HG02763 (cell line): ENCODE measurements at regions not wholly inside any gene's neighbourhood (a gene's known extent, or its start where the extent isn't known, plus 50 kb on each side); places are given as distances from the start of the nearest gene placed in this dataset.
"Not testable (repeated sequence)": the region's sequence is repeated elsewhere in the genome, so short reads cannot be mapped to it uniquely, and the experiment has no call there.

ENCODE experiments used
- ATAC-seq: cut with Tn5 transposase; IDR thresholded peaks from one replicate; pipeline ENCODE4 v1.9.1; 2021; ENCODE audit warnings: mild to moderate bottlenecking, moderate library complexity; ENCODE audit not compliant: unreplicated experiment

- ATAC-seq: no peak
Observed at GRCh38 chr7:113331155-113331898, 213.0 kb upstream of the SMIM30 start.

GRCh38 chr7:113321201-113321600 is 202.8 kb upstream of the SMIM30 start:
- no peak for ATAC-seq

GRCh38 chr7:113320419-113320818 is 202.1 kb upstream of the SMIM30 start:
- ATAC-seq: no peak

GRCh38 chr7:113314594-113314993 is 196.2 kb upstream of the SMIM30 start:
- ATAC-seq: no peak

GRCh38 chr7:113308399-113308798 is 190.0 kb upstream of the SMIM30 start:
- no peak for ATAC-seq

GRCh38 chr7:113307147-113307546 is 188.8 kb upstream of the SMIM30 start:
- no peak for ATAC-seq

GRCh38 chr7:113306302-113306701 is 187.9 kb upstream of the SMIM30 start:
- no peak for ATAC-seq

GRCh38 chr7:113304104-113304503 is 185.8 kb upstream of the SMIM30 start:
- ATAC-seq: no peak

- ATAC-seq: not testable (repeated sequence)
Observed at GRCh38 chr7:113303388-113303787, 185.0 kb upstream of the SMIM30 start.

GRCh38 chr7:113301983-113302382 is 183.6 kb upstream of the SMIM30 start:
- no peak for ATAC-seq

- ATAC-seq: no peak
Observed at GRCh38 chr7:113301141-113301540, 182.8 kb upstream of the SMIM30 start.

- ATAC-seq: no peak
Observed at GRCh38 chr7:113299748-113300147, 181.4 kb upstream of the SMIM30 start.

- no peak for ATAC-seq
Observed at GRCh38 chr7:113298501-113298900, 180.1 kb upstream of the SMIM30 start.

GRCh38 chr7:113294750-113295149 is 176.4 kb upstream of the SMIM30 start:
- ATAC-seq: no peak

- no peak for ATAC-seq
Observed at GRCh38 chr7:113292105-113292504, 173.8 kb upstream of the SMIM30 start.

- ATAC-seq: no peak
Observed at GRCh38 chr7:113291058-113291457, 172.7 kb upstream of the SMIM30 start.

GRCh38 chr7:113289140-113289740 is 170.9 kb upstream of the SMIM30 start:
- ATAC-seq: no peak

- ATAC-seq: no peak
Observed at GRCh38 chr7:113285411-113285810, 167.1 kb upstream of the SMIM30 start.

- no peak for ATAC-seq
Observed at GRCh38 chr7:113283861-113284260, 165.5 kb upstream of the SMIM30 start.

- no peak for ATAC-seq
Observed at GRCh38 chr7:113282875-113283274, 164.5 kb upstream of the SMIM30 start.

GRCh38 chr7:113281223-113281622 is 162.9 kb upstream of the SMIM30 start:
- no peak for ATAC-seq

GRCh38 chr7:113279256-113279655 is 160.9 kb upstream of the SMIM30 start:
- no peak for ATAC-seq

GRCh38 chr7:113270790-113271189 is 152.4 kb upstream of the SMIM30 start:
- no peak for ATAC-seq
